Cardiac fibroblast (primary cell): ENCODE measurements at regions not wholly inside any gene's neighbourhood (a gene's known extent, or its start where the extent isn't known, plus 50 kb on each side); places are given as distances from the start of the nearest gene placed in this dataset.

ENCODE experiments used
- DNase-seq, 2 donors: peaks; one replicate each; pipeline versions ENCODE4 v3.0.0 to v3.0.0-alpha.2; 2010; ENCODE audit warnings: low read depth in 2 of 2
- H3K4me3 ChIP-seq, 2 donors: replicated peaks in 1 of 2; 1 replicate in 1 of 2; 2 replicates in 1 of 2; pipeline ENCODE4 v1.5.1; 2011; ENCODE audit warnings: low read depth in 2 of 2, low read length in 2 of 2, mild to moderate bottlenecking in 2 of 2, moderate library complexity in 1 of 2
- CTCF ChIP-seq: IDR thresholded peaks from one replicate; pipeline ENCODE4 v1.5.1; 2011; ENCODE audit warnings: low read depth, mild to moderate bottlenecking, low read length, inconsistent platforms

GRCh38 chr6:43858161-43859153 lies 88.4 kb downstream of the VEGFA start:
- no peak overlapping the region for H3K4me3 ChIP-seq
- TF ChIP-seq CTCF = no peak
- no peak for DNase-seq

GRCh38 chr6:43856005-43856765 lies 86.2 kb downstream of the VEGFA start:
- peak; percentile 31 for TF ChIP-seq CTCF
- no peak overlapping the region for H3K4me3 ChIP-seq
- DNase-seq = peak; percentile 30 to 35

GRCh38 chr6:43855247-43855646 lies 85.2 kb downstream of the VEGFA start:
- TF ChIP-seq CTCF = no peak
- no peak for DNase-seq
- no peak overlapping the region for H3K4me3 ChIP-seq

- no peak for TF ChIP-seq CTCF
- DNase-seq = no peak
- no peak overlapping the region for H3K4me3 ChIP-seq
Observed at GRCh38 chr6:43853066-43853650, 83.1 kb downstream of the VEGFA start.

GRCh38 chr6:43852350-43852864 lies 82.4 kb downstream of the VEGFA start:
- TF ChIP-seq CTCF = no peak
- no peak for DNase-seq
- H3K4me3 ChIP-seq = no peak overlapping the region

GRCh38 chr6:43851204-43851865 lies 81.3 kb downstream of the VEGFA start:
- no peak for TF ChIP-seq CTCF
- peak; percentile 88 for DNase-seq
- H3K4me3 ChIP-seq = no peak overlapping the region
